NCI-H1694 (cell line): ENCODE measurements at regions not wholly inside any gene's neighbourhood (a gene's known extent, or its start where the extent isn't known, plus 50 kb on each side); places are given as distances from the start of the nearest gene placed in this dataset.

Experiments used
- DNase-seq: peaks from one replicate; lab custom pipeline; 2025; lab: John Stamatoyannopoulos, UW

GRCh38 chr15:38176155-38176554 lies 76.5 kb upstream of the SPRED1 start:
- DNase-seq = no peak

GRCh38 chr15:38176691-38177090 lies 75.9 kb upstream of the SPRED1 start:
- DNase-seq = no peak

- DNase-seq = no peak
Measured at GRCh38 chr15:38182900-38183299, 69.7 kb upstream of the SPRED1 start.

GRCh38 chr15:38186507-38186906 lies 66.1 kb upstream of the SPRED1 start:
- no peak for DNase-seq

- DNase-seq = no peak
Measured at GRCh38 chr15:38187630-38188313, 64.9 kb upstream of the SPRED1 start.

GRCh38 chr15:38189671-38190295 lies 62.9 kb upstream of the SPRED1 start:
- DNase-seq = no peak

GRCh38 chr15:38190501-38190900 lies 62.1 kb upstream of the SPRED1 start:
- DNase-seq = no peak

- no peak for DNase-seq
Measured at GRCh38 chr15:38192496-38192895, 60.1 kb upstream of the SPRED1 start.

GRCh38 chr15:38193496-38193895 lies 59.1 kb upstream of the SPRED1 start:
- DNase-seq = no peak

GRCh38 chr15:38195191-38195901 lies 57.3 kb upstream of the SPRED1 start:
- no peak for DNase-seq

- no peak for DNase-seq
Measured at GRCh38 chr15:38196076-38196475, 56.6 kb upstream of the SPRED1 start.

GRCh38 chr15:38197553-38197952 lies 55.1 kb upstream of the SPRED1 start:
- no peak for DNase-seq

- DNase-seq = no peak
Measured at GRCh38 chr15:38201714-38202113, 50.9 kb upstream of the SPRED1 start.

GRCh38 chr15:38202361-38202760 lies 50.3 kb upstream of the SPRED1 start:
- no peak for DNase-seq
